GM19043 (cell line): ENCODE measurements at regions not wholly inside any gene's neighbourhood (a gene's known extent, or its start where the extent isn't known, plus 50 kb on each side); places are given as distances from the start of the nearest gene placed in this dataset.
"Not testable (repeated sequence)": the region's sequence is repeated elsewhere in the genome, so short reads cannot be mapped to it uniquely, and the experiment has no call there.

Experiments used
- ATAC-seq: cut with Tn5 transposase; IDR thresholded peaks from one replicate; pipeline ENCODE4 v1.9.1; 2021; ENCODE audit warnings: low read depth; ENCODE audit not compliant: unreplicated experiment

DNA sequence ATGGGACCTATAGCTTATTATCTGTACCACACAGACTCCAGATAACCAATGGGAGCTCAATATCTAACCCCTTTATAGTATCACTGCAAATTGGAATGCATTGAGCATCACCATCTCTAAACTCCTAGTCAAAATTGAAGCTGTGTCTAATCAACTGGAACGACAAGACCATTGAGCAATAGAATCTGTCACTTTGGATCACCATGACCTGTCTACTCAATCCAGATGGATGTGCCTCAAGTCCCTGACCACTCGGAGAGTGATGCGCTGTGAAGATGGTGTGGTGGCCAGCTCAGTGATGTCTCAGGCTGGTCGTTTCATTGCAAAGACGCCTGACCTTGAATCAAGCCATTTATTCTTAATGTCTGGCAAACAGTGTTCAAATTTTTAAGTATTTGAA lies 160.5 kb downstream of the SEMA6D start:
- no peak for ATAC-seq

DNA sequence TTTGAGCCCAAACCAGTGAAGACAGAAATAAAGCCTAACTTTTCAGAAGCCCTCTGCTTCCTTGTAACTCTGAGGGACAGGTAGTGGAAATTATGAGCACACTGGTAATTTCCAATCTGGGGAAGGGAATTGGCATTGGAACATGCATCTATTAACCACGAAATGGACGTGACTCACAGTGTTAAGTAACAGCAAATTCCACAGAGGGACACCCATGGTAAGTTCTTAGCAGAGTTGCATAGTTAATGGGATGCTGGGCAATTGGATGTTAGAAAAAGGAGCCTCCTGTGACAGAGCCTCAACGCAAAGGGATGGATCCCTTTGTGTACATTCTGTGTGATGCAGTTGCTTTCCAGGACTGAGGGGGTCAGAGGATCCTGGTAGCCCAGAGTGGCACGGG lies 168.6 kb downstream of the SEMA6D start:
- no peak for ATAC-seq

DNA sequence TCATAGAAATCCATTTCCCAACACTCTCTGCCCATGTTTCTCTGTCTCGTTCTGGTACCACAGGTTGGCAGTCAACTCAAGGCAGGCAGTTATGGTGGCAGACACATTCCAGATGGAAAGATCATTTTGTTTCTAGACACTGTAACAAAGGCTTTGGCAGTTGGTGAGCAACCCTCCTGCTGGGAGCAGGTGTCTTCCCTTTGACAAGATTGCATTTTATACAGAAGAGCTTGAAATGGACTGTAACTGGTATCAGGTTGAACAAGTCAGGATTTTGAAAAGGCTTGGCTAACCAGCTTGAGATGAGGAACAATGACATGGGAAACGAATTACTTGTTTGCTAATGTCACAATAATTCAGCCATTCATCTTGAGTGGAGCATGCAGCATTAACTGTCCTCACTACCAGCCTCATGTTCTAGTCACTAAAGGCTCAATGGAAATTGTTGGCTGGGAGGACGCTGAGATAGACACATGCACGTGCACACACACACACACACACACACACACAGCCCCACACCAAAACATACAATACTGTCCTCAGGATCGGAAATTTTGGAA lies 170.0 kb downstream of the SEMA6D start:
- no peak for ATAC-seq

DNA sequence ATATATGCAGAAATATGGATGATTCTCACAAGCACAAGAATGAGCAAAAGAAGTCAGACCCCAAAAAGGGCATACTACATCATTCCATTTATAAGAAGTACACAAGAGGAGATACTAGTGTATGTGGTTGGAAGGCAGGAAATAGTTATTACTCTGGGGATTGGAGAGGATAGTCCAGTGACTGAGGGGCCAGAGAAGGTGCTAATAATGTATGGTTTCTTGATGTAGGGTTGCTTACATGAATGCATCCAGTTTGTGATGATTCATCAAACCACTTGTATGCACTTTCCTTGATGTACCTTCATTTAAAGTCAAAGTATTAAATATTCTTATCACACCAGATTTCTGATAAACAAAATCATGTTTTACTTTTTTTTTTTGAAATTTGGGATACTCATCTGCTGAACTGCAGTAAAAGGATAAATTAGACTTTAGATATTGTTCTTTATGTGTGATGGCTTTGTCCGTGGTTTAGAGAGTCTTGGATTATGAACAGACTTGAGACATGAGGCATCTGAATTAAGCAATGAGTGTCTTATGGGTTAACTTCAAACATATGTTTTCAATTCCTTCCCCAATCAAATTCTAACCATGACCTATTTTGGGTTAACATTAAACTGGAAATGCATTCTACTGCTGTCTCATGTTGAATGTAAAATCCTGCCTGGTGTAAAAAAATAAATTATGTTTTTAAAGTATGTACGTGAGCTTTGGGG lies 171.2 kb downstream of the SEMA6D start:
- no peak for ATAC-seq

DNA sequence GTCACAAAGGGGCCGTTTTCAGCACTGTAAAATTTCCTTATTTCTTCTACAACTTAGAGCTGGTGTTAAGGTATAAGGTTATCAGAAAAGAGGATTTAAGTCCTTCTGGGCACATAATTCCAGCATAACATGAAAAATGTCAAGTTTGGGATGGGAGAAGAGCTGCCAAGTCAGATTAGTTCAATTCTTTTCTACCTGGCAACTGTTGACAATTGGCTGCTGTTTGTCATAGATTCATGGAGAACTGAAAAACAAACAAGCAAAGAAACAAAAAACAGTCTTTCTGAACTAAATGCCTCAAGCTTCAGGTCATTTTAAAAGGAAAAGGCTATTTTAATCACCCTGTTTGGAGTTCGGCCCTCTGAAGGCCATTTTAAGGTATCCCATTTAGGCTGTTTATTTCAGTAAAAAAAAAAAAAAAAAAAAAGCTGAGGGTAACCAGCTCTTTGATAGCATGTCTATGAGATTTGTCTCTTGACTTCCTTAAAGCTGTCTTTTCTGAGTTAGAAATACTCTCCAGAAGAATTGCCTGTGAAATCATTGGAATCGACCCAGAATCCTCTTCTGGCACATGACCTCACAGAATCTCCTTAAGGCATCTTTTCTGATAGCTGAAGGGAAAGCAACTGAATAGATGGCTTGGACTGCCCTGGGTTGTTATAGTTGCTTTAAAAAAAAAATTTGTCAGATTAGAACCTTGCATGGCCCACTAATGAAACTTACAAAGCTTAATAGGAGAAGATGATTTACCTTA lies 173.3 kb downstream of the SEMA6D start:
- no peak for ATAC-seq

DNA sequence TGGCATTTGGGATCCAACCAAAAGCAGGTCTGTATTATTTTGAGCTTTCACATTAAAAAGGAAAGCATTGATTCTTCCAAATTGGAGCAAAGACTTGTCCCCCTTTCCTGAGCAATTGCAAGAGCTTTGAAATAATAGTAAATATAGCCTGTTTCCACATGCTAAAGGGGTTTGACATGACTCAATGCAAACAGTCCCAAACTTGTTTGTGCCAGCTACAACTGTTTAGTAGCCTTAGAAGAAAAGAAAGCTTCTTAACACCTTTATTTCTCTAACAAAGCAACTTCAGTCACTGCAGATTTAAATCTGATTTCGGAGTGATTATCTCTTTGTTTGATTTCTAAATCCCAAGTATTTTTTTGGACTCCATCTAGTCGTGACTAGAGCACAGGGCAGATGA lies 180.2 kb downstream of the SEMA6D start:
- ATAC-seq, result no peak

DNA sequence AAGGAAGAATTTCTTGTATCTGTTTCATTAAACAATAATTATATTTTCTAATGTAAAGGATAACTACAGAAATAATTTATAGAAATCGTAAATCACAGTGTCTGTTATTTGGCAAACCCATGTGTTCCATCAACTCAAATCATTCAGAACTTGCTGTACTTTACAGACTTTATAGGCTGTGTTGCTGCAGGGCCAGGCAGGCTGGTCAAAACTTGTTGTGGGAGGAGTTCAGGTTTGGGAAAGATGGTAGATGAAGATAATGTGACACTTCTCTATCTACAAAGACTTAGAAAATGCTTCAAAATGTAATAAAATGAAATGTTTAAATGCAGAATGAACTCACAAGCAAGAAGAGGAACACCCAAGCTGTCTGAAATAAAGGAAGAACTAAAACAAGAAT lies 183.4 kb downstream of the SEMA6D start:
- ATAC-seq, result no peak

DNA sequence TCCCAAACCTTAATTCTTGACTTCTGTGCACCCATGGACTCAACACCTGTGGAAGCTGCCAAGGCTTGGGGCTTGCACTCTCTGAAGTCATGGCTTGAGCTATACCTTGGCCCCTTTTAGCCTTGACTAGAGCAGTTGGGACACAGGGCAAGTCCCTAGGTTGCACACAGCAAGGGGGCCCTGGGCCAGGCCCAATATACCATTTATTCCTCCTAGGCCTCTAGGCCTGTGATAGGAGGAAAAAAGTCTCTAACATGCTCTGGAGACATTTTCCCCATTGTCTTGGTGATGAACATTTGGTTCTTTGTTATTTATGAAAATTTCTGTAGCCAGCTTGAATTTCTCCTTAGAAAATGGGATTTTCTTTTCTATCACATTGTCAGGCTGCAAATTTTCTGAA lies 186.1 kb downstream of the SEMA6D start:
- ATAC-seq, result no peak

DNA sequence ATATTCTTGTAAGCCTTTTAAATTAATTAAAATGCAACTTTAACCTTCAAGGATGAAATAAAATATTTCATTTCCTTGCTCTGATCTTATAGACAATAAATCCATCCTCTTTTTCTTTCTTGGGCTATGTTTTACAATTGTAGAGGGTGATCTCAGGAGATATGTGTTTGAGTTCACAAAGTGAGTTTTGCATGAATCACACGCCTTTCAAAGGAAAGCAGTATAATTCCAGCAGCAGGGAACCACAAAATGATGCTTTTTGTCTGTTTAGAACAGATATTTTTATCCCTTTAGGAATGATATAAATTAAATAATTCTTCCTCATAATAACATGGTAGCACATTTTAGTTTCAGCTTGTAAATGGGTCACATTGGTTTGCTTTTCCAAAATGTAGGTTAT lies 191.2 kb downstream of the SEMA6D start:
- ATAC-seq, result no peak

DNA sequence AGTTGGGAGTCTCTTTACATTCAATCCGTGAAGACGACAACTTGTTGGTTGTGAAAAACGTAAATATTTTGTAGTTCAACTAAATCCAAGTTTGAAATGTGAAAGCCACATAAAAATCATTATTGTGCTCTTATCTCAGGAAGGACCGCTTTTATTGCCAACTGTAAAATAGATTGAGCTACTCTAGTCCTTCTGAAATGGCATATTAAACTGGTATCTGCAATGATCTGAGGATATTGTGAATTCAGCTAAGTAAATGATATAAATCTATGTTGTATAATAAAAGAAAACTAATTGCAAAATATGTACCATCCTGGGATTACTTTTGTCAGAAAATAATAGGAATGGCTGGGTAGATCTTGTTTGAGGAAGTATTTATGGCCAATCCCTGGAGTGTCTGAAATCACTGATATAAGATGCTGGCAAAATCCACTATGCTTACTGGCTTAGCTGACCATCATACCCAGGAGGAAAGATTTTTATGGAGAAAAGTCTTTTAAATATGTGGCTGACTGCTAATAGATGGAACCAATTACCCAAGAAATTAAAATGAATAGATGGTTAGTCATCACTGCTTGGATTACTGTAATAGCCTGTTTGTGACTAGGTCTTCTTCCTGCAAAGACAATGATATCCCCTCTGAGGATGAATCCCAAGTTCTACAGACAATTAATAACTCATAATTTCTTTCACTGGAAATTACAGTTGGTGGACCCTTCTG lies 191.8 kb downstream of the SEMA6D start:
- no peak for ATAC-seq

DNA sequence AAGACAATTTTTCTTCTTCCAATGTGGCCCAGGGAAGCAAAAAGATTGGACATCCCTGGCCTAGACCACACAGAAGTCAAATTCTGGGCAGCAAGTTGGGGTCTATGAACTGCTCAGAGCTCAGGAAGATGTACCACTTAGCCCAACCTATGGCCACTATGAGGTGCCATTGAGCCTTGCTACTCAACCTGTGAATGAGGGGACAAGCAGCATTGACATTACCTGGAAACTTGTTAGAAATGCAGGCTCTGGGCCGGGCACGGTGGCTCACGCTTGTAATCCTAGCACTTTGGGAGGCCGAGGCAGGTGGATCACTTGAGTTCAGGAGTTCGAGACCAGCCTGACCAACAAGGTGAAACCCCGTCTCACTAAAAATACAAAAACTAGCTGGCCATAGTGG lies 195.6 kb downstream of the SEMA6D start:
- ATAC-seq, result not testable (repeated sequence)

DNA sequence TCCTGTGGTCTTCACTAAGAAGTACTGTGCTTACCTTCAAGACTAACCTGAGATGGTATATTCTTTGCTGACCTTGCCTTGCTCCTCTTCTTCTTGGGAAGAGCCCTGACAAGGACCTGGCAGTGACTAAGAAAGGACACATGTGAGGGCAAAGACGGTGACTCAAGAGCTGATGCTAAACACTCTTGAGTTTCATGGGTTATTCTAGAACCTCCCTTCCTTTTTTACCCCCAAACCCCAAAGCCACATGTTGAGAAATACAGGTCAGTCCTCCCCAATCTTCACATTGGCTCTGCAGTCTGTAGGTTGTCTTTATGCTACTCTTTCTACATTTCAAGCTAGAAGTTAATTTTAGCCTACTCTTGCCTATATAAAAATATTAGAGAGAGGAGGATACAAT lies 200.6 kb downstream of the SEMA6D start:
- ATAC-seq, result no peak

DNA sequence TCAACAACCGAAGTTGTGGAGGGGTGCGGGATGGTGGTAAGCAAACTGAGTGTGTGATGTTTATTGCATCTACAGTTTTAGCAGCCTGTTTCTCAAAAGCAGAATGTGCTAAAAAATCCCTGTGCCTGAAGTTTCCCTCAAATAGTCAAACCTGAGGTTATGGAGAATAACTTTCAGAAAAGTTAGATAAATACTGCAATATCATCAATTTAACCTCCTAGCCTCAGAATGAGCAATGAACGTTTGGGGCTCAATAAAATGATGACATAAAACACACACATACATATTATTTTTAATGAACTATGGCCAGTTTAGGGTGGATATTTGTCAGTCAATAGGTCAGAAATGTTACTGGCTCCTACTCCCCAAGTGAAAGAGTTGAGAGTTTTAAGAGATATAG lies 201.6 kb downstream of the SEMA6D start:
- ATAC-seq, result no peak

DNA sequence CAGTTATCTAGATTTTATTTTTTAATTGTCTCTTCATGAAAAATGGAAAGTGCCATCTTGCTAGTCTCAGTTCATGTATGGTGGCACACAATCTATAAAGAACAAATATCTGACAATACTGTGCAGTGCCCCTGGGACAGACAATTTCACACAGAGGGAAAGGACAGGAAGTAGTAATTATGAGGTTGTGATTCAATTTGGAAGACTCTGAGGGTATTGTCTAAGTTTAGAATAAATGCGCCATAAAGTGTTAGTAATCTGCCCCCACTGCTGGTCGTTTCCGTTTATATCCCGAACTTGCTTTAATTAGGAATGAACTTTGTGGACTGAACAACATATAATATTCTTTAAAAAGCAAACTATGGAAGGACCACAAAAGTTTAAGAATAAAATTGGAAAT lies 196.4 kb upstream of the SLC24A5 start:
- no peak for ATAC-seq

DNA sequence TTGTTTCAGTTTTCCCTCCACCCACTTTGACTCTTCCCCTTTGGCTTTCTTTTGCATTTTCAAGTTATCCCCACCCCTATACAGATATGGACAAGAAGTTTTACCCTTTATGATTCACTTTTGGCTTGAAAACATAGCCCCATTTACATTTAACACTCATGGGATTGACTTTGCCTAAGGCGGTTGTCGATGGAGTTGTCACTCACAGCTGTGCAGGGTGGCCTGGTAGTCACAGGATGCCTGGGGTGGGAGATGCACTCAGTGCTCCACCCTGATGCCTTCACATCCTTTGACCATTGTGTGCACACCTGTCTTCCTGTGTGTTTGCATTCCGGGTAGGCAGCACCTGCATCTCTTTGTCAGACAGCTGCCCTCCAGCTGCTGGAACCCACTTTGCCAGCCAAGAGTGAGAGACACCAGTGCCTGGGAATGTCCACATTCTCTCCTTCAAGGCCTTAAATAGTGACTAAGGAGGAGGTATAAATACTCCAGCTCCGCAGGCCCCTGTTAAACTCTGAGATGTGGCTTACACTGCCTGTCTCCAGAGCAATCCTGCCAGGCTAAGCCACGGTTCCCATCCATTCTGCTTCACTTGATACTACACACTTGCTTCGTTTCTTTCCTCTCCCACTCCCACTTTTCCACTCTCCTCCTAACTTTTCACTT lies 191.5 kb upstream of the SLC24A5 start:
- no peak for ATAC-seq

DNA sequence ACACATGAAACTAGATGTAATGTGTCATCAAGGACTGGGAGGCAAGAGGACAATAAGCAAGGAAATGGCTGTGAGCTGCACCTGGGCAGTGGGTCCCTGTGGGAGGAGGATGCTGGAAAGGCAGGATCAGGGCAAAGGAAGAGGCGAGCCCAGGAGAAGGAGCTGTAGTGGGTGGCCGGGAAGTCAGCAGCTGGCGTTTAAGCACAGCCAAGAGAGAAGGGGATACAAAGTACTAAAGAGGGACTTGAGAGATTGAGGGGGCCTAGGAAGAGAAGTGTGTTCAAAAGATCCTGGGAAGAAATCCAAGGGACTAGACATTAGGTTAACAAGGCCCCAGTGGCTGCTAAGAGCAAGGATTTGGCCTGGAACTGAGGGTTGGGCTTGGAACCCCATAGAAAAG lies 188.5 kb upstream of the SLC24A5 start:
- ATAC-seq, result no peak

DNA sequence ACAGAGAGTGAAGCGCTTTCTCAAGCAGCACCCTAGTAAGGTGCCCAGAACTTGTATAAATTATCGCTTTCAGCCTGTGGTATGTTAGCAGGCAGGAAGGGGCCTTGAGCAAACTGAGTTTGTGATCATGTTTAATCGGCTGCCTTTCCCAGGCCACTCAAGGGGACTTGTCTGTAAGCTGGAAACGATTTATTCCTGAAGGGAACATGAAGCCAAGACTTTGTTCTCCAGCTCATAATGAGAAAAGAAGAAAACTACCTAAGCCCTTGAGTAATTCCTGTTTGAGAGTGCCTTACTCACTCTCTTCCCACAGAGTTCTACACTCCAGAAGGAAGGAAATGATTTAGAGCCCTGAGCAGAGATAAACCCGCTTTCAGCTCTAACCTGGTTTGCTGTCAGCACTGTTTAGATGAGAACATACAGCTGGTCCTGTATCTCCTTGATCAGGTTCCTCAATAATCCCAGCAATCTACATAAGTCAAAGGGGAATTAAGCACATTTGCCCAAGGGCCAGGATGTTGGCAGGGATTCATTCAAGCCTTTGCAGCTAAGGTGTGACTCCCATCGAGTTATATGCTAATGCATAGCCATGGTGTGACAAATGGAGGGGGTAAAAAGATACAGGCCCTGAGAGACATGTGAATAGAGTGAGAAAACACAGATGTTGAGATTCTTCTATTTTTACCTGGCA lies 187.7 kb upstream of the SLC24A5 start:
- ATAC-seq, result no peak

DNA sequence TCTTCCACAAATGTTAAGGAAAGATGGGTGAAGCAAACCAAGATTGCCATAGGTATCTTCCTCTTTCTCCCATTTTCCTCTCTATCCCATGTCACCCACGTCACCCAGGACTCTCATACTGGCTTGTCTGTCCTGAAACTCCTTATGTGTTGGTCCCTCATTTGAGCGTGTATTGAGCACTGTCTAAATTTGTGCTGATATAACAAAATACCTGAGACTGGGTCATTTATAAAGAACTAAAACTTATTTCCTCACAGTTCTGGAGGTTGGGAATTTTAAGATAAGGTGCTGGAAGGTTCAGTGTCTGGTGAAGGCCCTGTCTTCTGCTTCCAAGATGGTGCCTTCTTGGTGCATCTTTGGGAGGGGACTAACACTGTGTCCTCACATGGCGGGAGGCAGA lies 186.9 kb upstream of the SLC24A5 start:
- no peak for ATAC-seq

DNA sequence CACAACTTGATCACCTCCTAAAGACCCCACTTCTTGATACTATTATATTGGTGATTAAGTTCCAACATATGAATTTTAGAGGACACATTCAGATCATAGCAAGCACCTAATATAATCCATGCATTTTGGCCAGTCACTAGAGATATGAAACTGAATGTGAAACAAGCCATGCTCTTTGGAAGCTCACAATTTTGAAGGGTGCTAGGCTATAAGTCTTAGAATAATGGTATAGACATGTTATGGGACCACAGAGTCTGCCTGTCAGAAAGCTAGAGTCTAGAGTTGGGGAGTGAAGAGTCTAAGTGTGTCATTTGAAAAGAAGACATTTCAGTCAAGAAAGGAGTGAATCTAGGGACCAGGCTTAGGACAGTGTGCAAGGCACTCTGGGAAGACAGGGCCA lies 186.4 kb upstream of the SLC24A5 start:
- no peak for ATAC-seq

DNA sequence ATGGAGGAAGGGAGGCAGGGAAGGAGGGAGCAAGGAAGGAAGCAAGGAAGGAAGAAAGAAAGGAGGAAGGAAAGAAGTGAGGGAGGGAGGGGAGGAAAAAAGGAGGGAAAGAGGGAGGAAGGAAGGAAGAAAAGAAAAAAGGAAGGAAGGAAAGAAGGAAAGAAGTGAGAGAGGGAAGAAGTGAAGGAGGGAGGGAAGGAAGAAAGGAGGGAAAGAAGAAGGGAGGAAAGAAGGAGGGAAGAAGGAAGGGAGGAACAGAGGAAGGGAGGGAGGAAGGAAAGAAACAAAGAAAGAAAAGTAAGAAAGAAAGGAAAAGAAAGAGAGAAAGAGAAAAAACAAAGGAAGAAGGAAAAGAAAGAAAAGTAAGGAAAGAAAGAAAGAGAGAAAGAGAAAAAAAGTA lies 183.0 kb upstream of the SLC24A5 start:
- ATAC-seq, result no peak
